GM12878 (cell line): ENCODE measurements at regions not wholly inside any gene's neighbourhood (a gene's known extent, or its start where the extent isn't known, plus 50 kb on each side); places are given as distances from the start of the nearest gene placed in this dataset.

Source experiments
- ATAC-seq: fragments of 200-7000 bp; cut with Tn5 transposase; 3 replicates; pipeline ENCODE4 v1.9.1; 2020; ENCODE audit warnings: mild to moderate bottlenecking, moderate library complexity
- BruUV-seq: library from RNA; stranded (reverse); fragments of 400-500 nt; replicated peaks from 2 replicates; lab custom pipeline; 2021; lab: Mats Ljungman, UMichigan
- CTCF ChIA-PET: fragments of 300-600 bp; sonication (Branson Sonifier 250); formaldehyde crosslinking; extraction: SDS; loops from one replicate; lab custom pipeline; 2021; ENCODE audit warnings: inconsistent platforms; lab: Yijun Ruan, JAX
- POLR2A ChIA-PET: fragments of 350-600 bp; formaldehyde crosslinking; extraction: SDS; loops from one replicate; lab custom pipeline; 2021; ENCODE audit warnings: inconsistent platforms; lab: Charles Lee
- RAD21 ChIA-PET: fragments of 300-600 bp; sonication (Branson Sonifier 250); formaldehyde crosslinking; loops from one replicate; lab custom pipeline; 2023; ENCODE audit warnings: antibody characterized with exemption; ENCODE audit not compliant: unreplicated experiment; lab: Charles Lee
- SMC1A ChIA-PET: fragments of 300-600 bp; sonication (Branson Sonifier 250); formaldehyde crosslinking; loops from one replicate; lab custom pipeline; 2023; ENCODE audit not compliant: unreplicated experiment, uncharacterized antibody; lab: Charles Lee
- DNase-seq: peaks from one replicate; pipeline ENCODE4 v3.0.0-alpha.2; 2011; ENCODE audit warnings: low read depth, low spot score
- FAIRE-seq: peaks from 3 replicates; lab custom pipeline; 2011; peaks lifted over from hg19 to GRCh38; lab: Jason Lieb, UNC
- H2AFZ ChIP-seq: 2 replicates; pipeline ENCODE4 v1.6.0; 2011; ENCODE audit warnings: low read depth, low read length, control low read depth; ENCODE audit not compliant: control insufficient read depth
- H3K27ac ChIP-seq: 2 replicates; pipeline ENCODE4 v1.5.1; 2011; ENCODE audit warnings: control low read depth; ENCODE audit not compliant: control insufficient read depth, insufficient read depth
- H3K27me3 ChIP-seq, 2 experiments: replicated peaks in 1 of 2; 2 replicates each; pipeline versions ENCODE4 v1.6.0 to v1.6.1; 2011; ENCODE audit warnings: low read length in 1 of 2; ENCODE audit not compliant: control insufficient read depth in 2 of 2, insufficient read depth in 2 of 2
- H3K36me3 ChIP-seq, 2 experiments: 2 replicates each; pipeline ENCODE4 v1.5.1; 2011; ENCODE audit warnings: low read length in 1 of 2; ENCODE audit not compliant: control insufficient read depth in 2 of 2, insufficient read depth in 2 of 2
- H3K4me1 ChIP-seq: 2 replicates; pipeline ENCODE4 v1.6.1; 2011; ENCODE audit warnings: mild to moderate bottlenecking, low read length, moderate library complexity, mixed read lengths; ENCODE audit not compliant: control insufficient read depth, insufficient read depth
- H3K4me2 ChIP-seq: 2 replicates; pipeline ENCODE4 v1.6.0; 2011; ENCODE audit warnings: control low read depth; ENCODE audit not compliant: control insufficient read depth, insufficient read depth
- H3K4me3 ChIP-seq: fragments of 200-600 bp; sonication (generic); 2 replicates; pipeline ENCODE4 v1.5.1; 2016
- H3K79me2 ChIP-seq: 2 replicates; pipeline ENCODE4 v1.6.0; 2011; ENCODE audit warnings: low read length; ENCODE audit not compliant: control insufficient read depth, insufficient read depth
- H3K9ac ChIP-seq: 2 replicates; pipeline ENCODE4 v1.8.0; 2011; ENCODE audit warnings: low read length, control low read depth, mixed read lengths; ENCODE audit not compliant: control insufficient read depth, insufficient read depth
- H3K9me3 ChIP-seq: replicated peaks from 3 replicates; pipeline ENCODE4 v1.5.1; 2011; ENCODE audit warnings: mild to moderate bottlenecking, low read length; ENCODE audit not compliant: control insufficient read depth, insufficient read depth
- H4K20me1 ChIP-seq: 2 replicates; pipeline ENCODE4 v1.6.0; 2011; ENCODE audit not compliant: control insufficient read depth, insufficient read depth
- BCL3 ChIP-seq: IDR thresholded peaks from 2 replicates; pipeline ENCODE4 v1.6.1; 2011; ENCODE audit warnings: borderline replicate concordance, low read depth, mild to moderate bottlenecking, moderate library complexity, low read length; ENCODE audit not compliant: insufficient read depth, poor library complexity, severe bottlenecking
- CBX5 ChIP-seq: sonication (generic); IDR thresholded peaks from 2 replicates; pipeline ENCODE4 v1.6.1; 2016; ENCODE audit warnings: low read depth, moderate library complexity, mild to moderate bottlenecking, inconsistent platforms
- DPF2 ChIP-seq: fragments of 450-650 bp; IDR thresholded peaks from 2 replicates; pipeline ENCODE4 v1.6.1; 2017; ENCODE audit warnings: mild to moderate bottlenecking
- E2F4 ChIP-seq: IDR thresholded peaks from 2 replicates; pipeline ENCODE4 v1.6.1; 2012; ENCODE audit warnings: low read depth, low read length, improper control_type of control experiment
- EED ChIP-seq: sonication (generic); IDR thresholded peaks from 2 replicates; pipeline ENCODE4 v1.6.1; 2016; ENCODE audit warnings: antibody characterized with exemption, low read depth
- ELK1 ChIP-seq: IDR thresholded peaks from 2 replicates; pipeline ENCODE4 v1.6.1; 2012; ENCODE audit warnings: low read depth, low read length, improper control_type of control experiment
- FOS ChIP-seq: IDR thresholded peaks from 3 replicates; pipeline ENCODE4 v1.6.1; 2011; ENCODE audit warnings: borderline replicate concordance; ENCODE audit not compliant: insufficient read length; ENCODE audit errors: extremely low read depth
- LARP7 ChIP-seq: fragments of 450-650 bp; IDR thresholded peaks from 2 replicates; pipeline ENCODE4 v1.6.1; 2017; ENCODE audit warnings: mild to moderate bottlenecking
- NR2F1 ChIP-seq: fragments of 450-650 bp; conservative IDR thresholded peaks from 2 replicates; pipeline ENCODE4 v1.6.1; 2017; ENCODE audit warnings: mild to moderate bottlenecking
- PML ChIP-seq: IDR thresholded peaks from 2 replicates; pipeline ENCODE4 v1.6.1; 2012; ENCODE audit warnings: low read length, inconsistent platforms
- RBBP5 ChIP-seq: fragments of 200-600 bp; sonication (generic); conservative IDR thresholded peaks from 2 replicates; pipeline ENCODE4 v1.6.1; 2016
- SIN3A ChIP-seq: IDR thresholded peaks from 2 replicates; pipeline ENCODE4 v1.6.1; 2012; ENCODE audit warnings: low read depth, low read length, improper control_type of control experiment
- SMARCA5 ChIP-seq: fragments of 450-650 bp; IDR thresholded peaks from 2 replicates; pipeline ENCODE4 v1.6.1; 2017; ENCODE audit warnings: mild to moderate bottlenecking
- WGBS: methylation state at CpG from one replicate; pipeline ENCODE4 v1.1.6; 2016; ENCODE audit warnings: low lambda C conversion rate; ENCODE audit not compliant: insufficient replicate concordance, insufficient coverage; ENCODE audit errors: missing lambda C conversion rate; 5-methylcytosine and 5-hydroxymethylcytosine counted together
- in situ Hi-C: fragments of 300-500 bp; cut with MboI; formaldehyde crosslinking; loops from 9 replicates; pipeline ENCODE4 v1.14.3; 2018; ENCODE audit warnings: mixed read lengths
- intact Hi-C: fragments of 100-400 bp; cut with micrococcal nuclease; formaldehyde crosslinking; loops from one replicate; pipeline ENCODE4 v1.14.2; 2022; ENCODE audit not compliant: unreplicated experiment

- TF ChIP-seq SIN3A, result no peak
- no peak for TF ChIP-seq PML
- no peak for TF ChIP-seq BCL3
- no peak for TF ChIP-seq DPF2
- TF ChIP-seq SMARCA5, result no peak
- no peak for TF ChIP-seq CBX5
- DNase-seq (no peak), ATAC-seq (no peak), FAIRE-seq (no peak)
- H3K27ac ChIP-seq, result no peak overlapping the region
- ChIA-PET SMC1A (interaction anchor here (0.7 kb wide), 1 partner anchor 37 kb away, joined by 3 read pairs; no protein-coding TSS in a partner anchor), POLR2A (no interaction called here), RAD21 (no interaction called here), CTCF (no interaction called here)
- BruUV-seq, result no TSS peak
- no peaks in the 10 kb centered on the region for H3K27me3 ChIP-seq
- intact Hi-C loops (no loop called here), in situ Hi-C loops (no loop called here)
- WGBS, result 52% methylated on average over 1 of the region's 1 CpG
- no peak overlapping the region for H3K4me3 ChIP-seq
- no peaks in the 10 kb centered on the region for H3K4me1 ChIP-seq
- no peaks in the 10 kb centered on the region for H3K9me3 ChIP-seq
- no peaks in the 10 kb centered on the region for H3K79me2 ChIP-seq
- H3K4me2 ChIP-seq, result no peak overlapping the region
- H4K20me1 ChIP-seq, result no peaks in the 10 kb centered on the region
- no peak overlapping the region for H3K9ac ChIP-seq
- H2AFZ ChIP-seq, result no peak overlapping the region
- no peaks in the 10 kb centered on the region for H3K36me3 ChIP-seq
Measured at GRCh38 chr6:135594000-135594399, 96.5 kb upstream of the AHI1 start.

GRCh38 chr6:135600086-135600702, 102.7 kb upstream of the AHI1 start:
- DNase-seq, result no peak
- POLR2A ChIA-PET, result no interaction called here
- no peak for TF ChIP-seq FOS
- no peak for TF ChIP-seq E2F4
- TF ChIP-seq LARP7, result no peak
- no peak for TF ChIP-seq EED
- TF ChIP-seq RBBP5, result no peak
- no peak for TF ChIP-seq ELK1
- no peak for TF ChIP-seq NR2F1

More at GRCh38 chr6:135600086-135600702, 102.7 kb upstream of the AHI1 start:
- intact Hi-C loops, result no loop called here
- H3K4me1 ChIP-seq, result no peaks in the 10 kb centered on the region
- H3K9me3 ChIP-seq, result no peaks in the 10 kb centered on the region
- ChIA-PET CTCF (no interaction called here), RAD21 (no interaction called here), SMC1A (no interaction called here)
- FAIRE-seq (no peak), ATAC-seq (no peak)
- no peak overlapping the region for H3K4me2 ChIP-seq
- H4K20me1 ChIP-seq, result no peaks in the 10 kb centered on the region
- no peaks in the 10 kb centered on the region for H3K36me3 ChIP-seq
- no peak overlapping the region for H3K27ac ChIP-seq
- no peaks in the 10 kb centered on the region; a peak in 1 of 4 replicates for H3K27me3 ChIP-seq
- H3K9ac ChIP-seq, result no peak overlapping the region
- in situ Hi-C loops, result no loop called here
- no peak overlapping the region for H2AFZ ChIP-seq
- no TSS peak for BruUV-seq
- no peak overlapping the region for H3K4me3 ChIP-seq
- 54% methylated on average over 5 of the region's 5 CpGs for WGBS
- no peaks in the 10 kb centered on the region for H3K79me2 ChIP-seq
